Breast epithelium (tissue), 3 donors: ENCODE measurements at regions not wholly inside any gene's neighbourhood (a gene's known extent, or its start where the extent isn't known, plus 50 kb on each side); places are given as distances from the start of the nearest gene placed in this dataset.

Experiments
- CTCF ChIP-seq, 3 donors: fragments of 450-650 bp; IDR thresholded peaks; one replicate each; pipeline ENCODE4 v1.5.1; 2016 to 2017; ENCODE audit warnings: antibody characterized with exemption in 3 of 3, mild to moderate bottlenecking in 3 of 3, moderate library complexity in 3 of 3
- POLR2A ChIP-seq: fragments of 450-650 bp; IDR thresholded peaks from one replicate; pipeline ENCODE4 v1.6.1; 2016; ENCODE audit warnings: antibody characterized with exemption, mild to moderate bottlenecking, moderate library complexity
- POLR2AphosphoS5 ChIP-seq, 3 donors: sonication (generic); formaldehyde crosslinking; IDR thresholded peaks; one replicate each; pipeline ENCODE4 v1.6.1; 2017; ENCODE audit warnings: antibody characterized with exemption in 3 of 3

GRCh38 chr4:54986095-54986846 lies 139.1 kb downstream of the KDR start:
- TF ChIP-seq CTCF (IDR thresholded peaks at IDR 0.05) (no peak), POLR2AphosphoS5 (IDR thresholded peaks at IDR 0.05) (no peak), POLR2A (no peak)
